Lower lobe of right lung (tissue), 2 donors: ENCODE measurements at regions not wholly inside any gene's neighbourhood (a gene's known extent, or its start where the extent isn't known, plus 50 kb on each side); places are given as distances from the start of the nearest gene placed in this dataset.
A peak's percentile ranks its signal among the peaks of the same experiment; 100 is the strongest.

Experiments used
- ATAC-seq, 2 donors: fragments of 200-7000 bp; cut with Tn5 transposase; one replicate each; pipeline ENCODE4 v1.9.1; 2020 to 2022; ENCODE audit warnings: mild to moderate bottlenecking in 2 of 2, moderate library complexity in 2 of 2
- DNase-seq: peaks from one replicate; pipeline ENCODE4 v3.0.0-alpha.2; 2020
- H3K27ac ChIP-seq: fragments of 200-600 bp; one replicate; pipeline ENCODE4 v1.8.0; 2022
- H3K27me3 ChIP-seq: fragments of 200-600 bp; one replicate; pipeline ENCODE4 v1.8.0; 2022; ENCODE audit warnings: low read depth
- H3K36me3 ChIP-seq: fragments of 200-600 bp; one replicate; pipeline ENCODE4 v1.8.0; 2022; ENCODE audit warnings: mild to moderate bottlenecking
- H3K4me1 ChIP-seq: fragments of 200-600 bp; one replicate; pipeline ENCODE4 v1.8.0; 2022
- H3K4me3 ChIP-seq: fragments of 200-600 bp; one replicate; pipeline ENCODE4 v1.8.0; 2022; ENCODE audit warnings: mild to moderate bottlenecking
- H3K9me3 ChIP-seq: fragments of 200-600 bp; one replicate; pipeline ENCODE4 v1.8.0; 2022
- intact Hi-C: fragments of 100-400 bp; cut with DNase I; formaldehyde crosslinking; loops from one replicate; pipeline ENCODE4 v1.11.0; 2022
- TF ChIP-seq, protein P1 (sequence below): fragments of 200-600 bp; IDR thresholded peaks from one replicate; pipeline ENCODE4 v1.8.0; 2022; ENCODE audit warnings: antibody characterized with exemption, mild to moderate bottlenecking
- donor health status: DM: no; HTN: yes; CAD: no; lungs with severe emphysema.

DNA sequence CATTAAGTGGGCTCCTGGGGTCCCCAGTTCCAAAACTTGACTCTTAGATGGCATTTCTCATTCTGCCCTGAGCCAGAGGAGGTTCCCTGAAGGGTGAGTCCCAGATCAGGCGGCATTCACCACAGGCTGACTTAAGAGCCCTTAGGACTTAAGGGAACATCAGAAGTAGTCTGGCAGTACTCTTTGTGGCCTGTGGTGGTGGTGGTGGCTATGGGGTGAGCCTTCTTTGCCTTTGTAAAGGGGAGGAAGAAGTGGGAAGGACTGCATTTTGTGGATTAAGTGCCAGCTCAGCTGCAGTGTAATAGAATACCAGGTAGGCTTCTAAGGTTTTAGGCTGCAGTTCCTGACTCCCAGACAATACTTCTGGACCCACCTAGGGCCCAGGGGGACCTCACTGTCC, 186.5 kb upstream of the KCTD3 start:
- Histone ChIP-seq H3K27me3 (no peaks in the 10 kb centered on the region), H3K36me3 (no peaks in the 10 kb centered on the region), H3K27ac (no peak overlapping the region), H3K4me1 (no peaks in the 10 kb centered on the region), H3K4me3 (no peak overlapping the region), H3K9me3 (peaks cover 7% of the 10 kb centered on the region)
- ATAC-seq (peak in 1 of 2 donors; percentile 23), DNase-seq (no peak)
- TF ChIP-seq, protein P1, sequence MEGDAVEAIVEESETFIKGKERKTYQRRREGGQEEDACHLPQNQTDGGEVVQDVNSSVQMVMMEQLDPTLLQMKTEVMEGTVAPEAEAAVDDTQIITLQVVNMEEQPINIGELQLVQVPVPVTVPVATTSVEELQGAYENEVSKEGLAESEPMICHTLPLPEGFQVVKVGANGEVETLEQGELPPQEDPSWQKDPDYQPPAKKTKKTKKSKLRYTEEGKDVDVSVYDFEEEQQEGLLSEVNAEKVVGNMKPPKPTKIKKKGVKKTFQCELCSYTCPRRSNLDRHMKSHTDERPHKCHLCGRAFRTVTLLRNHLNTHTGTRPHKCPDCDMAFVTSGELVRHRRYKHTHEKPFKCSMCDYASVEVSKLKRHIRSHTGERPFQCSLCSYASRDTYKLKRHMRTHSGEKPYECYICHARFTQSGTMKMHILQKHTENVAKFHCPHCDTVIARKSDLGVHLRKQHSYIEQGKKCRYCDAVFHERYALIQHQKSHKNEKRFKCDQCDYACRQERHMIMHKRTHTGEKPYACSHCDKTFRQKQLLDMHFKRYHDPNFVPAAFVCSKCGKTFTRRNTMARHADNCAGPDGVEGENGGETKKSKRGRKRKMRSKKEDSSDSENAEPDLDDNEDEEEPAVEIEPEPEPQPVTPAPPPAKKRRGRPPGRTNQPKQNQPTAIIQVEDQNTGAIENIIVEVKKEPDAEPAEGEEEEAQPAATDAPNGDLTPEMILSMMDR: no peak
- intact Hi-C loops: no loop called here

DNA sequence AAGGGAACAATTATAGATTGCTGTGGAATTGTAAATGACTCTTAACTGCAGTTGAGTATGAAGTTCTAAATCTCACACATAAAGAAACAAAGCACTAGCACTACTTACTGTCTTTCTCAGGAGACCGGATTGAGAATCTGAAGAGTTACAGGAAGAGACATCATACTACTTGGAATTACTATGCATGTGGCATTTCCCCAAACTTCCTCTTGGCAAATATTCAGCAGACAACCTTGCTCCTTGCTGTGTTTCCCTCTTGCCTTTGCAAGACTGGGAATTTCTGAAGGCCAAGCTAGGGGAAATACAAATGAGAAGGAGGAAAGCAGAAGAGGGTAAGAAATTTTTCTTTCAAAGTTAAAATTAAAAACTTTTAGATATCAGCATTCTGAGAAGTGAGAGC, 173.6 kb upstream of the KCTD3 start:
- intact Hi-C loops: no loop called here
- Histone ChIP-seq H3K27ac (no peak overlapping the region), H3K9me3 (no peaks in the 10 kb centered on the region), H3K4me3 (no peak overlapping the region), H3K36me3 (no peaks in the 10 kb centered on the region), H3K27me3 (no peaks in the 10 kb centered on the region), H3K4me1 (no peaks in the 10 kb centered on the region)
- no peak for ATAC-seq
- TF ChIP-seq, protein P1: no peak
- no peak for DNase-seq

DNA sequence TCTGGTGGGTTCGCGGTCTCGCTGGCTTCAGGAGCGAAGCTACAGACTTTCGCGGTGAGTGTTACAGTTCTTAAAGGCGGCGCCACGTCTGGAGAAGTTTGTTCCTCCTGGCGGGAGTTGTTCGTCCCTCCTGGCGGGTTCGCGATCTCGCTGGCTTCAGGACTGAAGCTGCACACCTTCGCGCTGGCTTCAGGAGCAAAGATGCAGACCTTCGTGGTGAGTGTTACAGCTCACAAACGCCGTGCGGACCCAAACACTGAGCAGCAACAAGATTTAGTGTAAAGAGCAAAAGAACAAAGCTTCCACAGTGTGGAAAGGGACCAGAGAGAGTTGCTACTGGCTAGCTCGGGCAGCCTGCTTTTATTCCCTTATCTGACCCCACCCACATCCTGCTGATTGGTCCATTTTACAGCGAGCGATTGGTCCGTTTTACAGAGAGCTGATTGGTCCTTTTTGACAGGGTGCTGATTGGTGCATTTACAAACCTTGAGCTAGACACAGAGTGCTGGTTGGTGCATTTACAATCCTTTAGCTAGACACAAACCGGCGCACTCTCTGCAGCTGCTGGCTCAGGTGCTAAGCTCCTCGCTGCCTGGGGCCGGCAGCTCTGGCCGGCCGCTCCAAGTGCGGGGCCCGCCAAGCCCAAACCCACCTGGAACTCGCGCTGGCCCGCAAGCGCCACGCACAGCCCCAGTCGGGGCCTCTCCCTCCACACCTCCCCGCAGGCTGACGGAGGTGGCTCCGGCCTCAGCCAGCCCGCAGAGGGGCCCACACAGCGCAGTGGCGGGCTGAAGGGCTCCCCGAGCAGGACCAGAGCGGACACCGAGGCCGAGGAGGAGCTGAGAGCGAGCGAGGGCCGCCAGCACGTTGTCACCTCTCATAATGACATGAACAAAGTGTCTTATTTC, 172.8 kb upstream of the KCTD3 start:
- ATAC-seq: peak in 1 of 2 donors; percentile 21
- TF ChIP-seq, protein P1: no peak
- H3K4me1 ChIP-seq: no peaks in the 10 kb centered on the region
- no peak overlapping the region for H3K4me3 ChIP-seq
- H3K36me3 ChIP-seq: no peaks in the 10 kb centered on the region
- H3K27ac ChIP-seq: no peak overlapping the region
- H3K9me3 ChIP-seq: no peaks in the 10 kb centered on the region
- DNase-seq: no peak
- no peaks in the 10 kb centered on the region for H3K27me3 ChIP-seq
- intact Hi-C loops: no loop called here

DNA sequence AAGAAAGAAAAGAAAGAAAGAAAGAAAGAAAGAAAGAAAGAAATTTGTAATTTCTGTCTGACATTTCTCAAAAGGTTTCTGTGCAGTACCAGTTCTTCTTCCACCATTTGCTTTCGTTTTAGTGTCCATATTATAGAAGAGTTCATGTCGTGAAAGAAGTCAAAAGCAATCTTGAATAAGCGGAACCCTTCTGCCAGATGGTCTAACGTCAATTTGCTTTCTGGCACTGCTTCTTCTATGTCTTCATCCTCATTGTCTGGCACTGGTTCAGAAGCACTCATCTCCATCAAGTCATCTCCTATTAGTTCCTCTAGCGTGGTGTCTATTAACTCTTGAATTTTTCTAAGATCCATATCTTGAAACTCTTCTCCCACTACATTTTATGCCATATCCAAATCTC, 170.0 kb upstream of the KCTD3 start:
- no peaks in the 10 kb centered on the region for H3K9me3 ChIP-seq
- intact Hi-C loops: no loop called here
- no peaks in the 10 kb centered on the region for H3K4me1 ChIP-seq
- no peak overlapping the region for H3K27ac ChIP-seq
- no peaks in the 10 kb centered on the region for H3K27me3 ChIP-seq
- no peaks in the 10 kb centered on the region for H3K36me3 ChIP-seq
- no peak overlapping the region for H3K4me3 ChIP-seq
- TF ChIP-seq, protein P1: no peak
- no peak for DNase-seq
- ATAC-seq: no peak

DNA sequence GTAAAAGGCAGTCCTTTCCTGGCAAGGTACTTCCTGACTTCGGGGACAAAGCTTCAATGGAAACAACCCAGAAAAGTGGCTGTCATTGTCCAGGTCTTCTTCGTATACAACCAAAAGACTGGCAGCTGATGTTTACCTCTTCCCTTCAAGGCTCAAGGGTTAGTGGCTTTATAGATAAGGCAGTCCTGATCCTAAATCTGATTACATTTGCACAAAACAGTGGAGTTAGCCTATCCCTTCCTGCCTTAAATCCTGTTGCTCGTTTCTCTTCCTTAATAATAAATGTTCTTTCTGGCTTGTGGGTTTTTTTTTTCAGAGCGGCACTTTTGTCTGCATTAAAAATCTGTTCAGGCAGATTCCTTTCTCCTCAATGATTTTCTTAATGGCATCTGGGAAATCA, 169.3 kb upstream of the KCTD3 start:
- Histone ChIP-seq H3K36me3 (no peaks in the 10 kb centered on the region), H3K27me3 (no peaks in the 10 kb centered on the region), H3K27ac (no peak overlapping the region), H3K4me1 (no peaks in the 10 kb centered on the region), H3K4me3 (no peak overlapping the region), H3K9me3 (no peaks in the 10 kb centered on the region)
- DNase-seq (no peak), ATAC-seq (no peak)
- TF ChIP-seq, protein P1: no peak
- intact Hi-C loops: no loop called here
